Trophoblast cell (in vitro differentiated cells and primary cell): ENCODE measurements at regions not wholly inside any gene's neighbourhood (a gene's known extent, or its start where the extent isn't known, plus 50 kb on each side); places are given as distances from the start of the nearest gene placed in this dataset.

Experiments
- DNase-seq, 2 donors: peaks; one replicate each; pipeline ENCODE4 v3.0.0-alpha.2; 2016
- H2AFZ ChIP-seq: 2 replicates; pipeline ENCODE4 v1.6.1; 2013; ENCODE audit warnings: low read length, moderate library complexity, mild to moderate bottlenecking; ENCODE audit not compliant: insufficient read depth, poor library complexity
- H2AK5ac ChIP-seq: 2 replicates; pipeline ENCODE4 v1.6.1; 2013; ENCODE audit warnings: mild to moderate bottlenecking, low read length
- H2BK120ac ChIP-seq: 2 replicates; pipeline ENCODE4 v1.6.1; 2013; ENCODE audit warnings: low read length, mild to moderate bottlenecking, moderate library complexity; ENCODE audit not compliant: insufficient read depth, poor library complexity
- H2BK12ac ChIP-seq: 2 replicates; pipeline ENCODE4 v1.6.1; 2013; ENCODE audit warnings: mild to moderate bottlenecking, low read length, moderate library complexity
- H2BK5ac ChIP-seq: 2 replicates; pipeline ENCODE4 v1.6.1; 2013; ENCODE audit warnings: low read length, low read depth, moderate library complexity, mild to moderate bottlenecking; ENCODE audit not compliant: poor library complexity
- H3K14ac ChIP-seq: 2 replicates; pipeline ENCODE4 v1.6.1; 2013; ENCODE audit warnings: mild to moderate bottlenecking, low read length
- H3K18ac ChIP-seq: 2 replicates; pipeline ENCODE4 v1.6.1; 2013; ENCODE audit warnings: mild to moderate bottlenecking, low read length
- H3K23ac ChIP-seq: 2 replicates; pipeline ENCODE4 v1.6.1; 2013; ENCODE audit warnings: low read length
- H3K27ac ChIP-seq: 2 replicates; pipeline ENCODE4 v1.5.1; 2013; ENCODE audit warnings: low read depth, mild to moderate bottlenecking, inconsistent platforms, low read length, moderate library complexity
- H3K27me3 ChIP-seq: 2 replicates; pipeline ENCODE4 v1.6.1; 2013; ENCODE audit warnings: inconsistent platforms, mild to moderate bottlenecking, low read length, moderate library complexity; ENCODE audit not compliant: insufficient read depth
- H3K36me3 ChIP-seq, 2 experiments: 1 replicate in 1 of 2; 2 replicates in 1 of 2; pipeline ENCODE4 v1.6.1; 2013; ENCODE audit warnings: low read length in 2 of 2, mild to moderate bottlenecking in 2 of 2, moderate library complexity in 1 of 2; ENCODE audit not compliant: insufficient read depth in 2 of 2, control insufficient read depth in 1 of 2
- H3K4ac ChIP-seq: 2 replicates; pipeline ENCODE4 v1.6.1; 2013; ENCODE audit warnings: low read depth, mild to moderate bottlenecking, low read length, moderate library complexity
- H3K4me1 ChIP-seq, 2 experiments: 1 replicate in 1 of 2; 2 replicates in 1 of 2; pipeline ENCODE4 v1.6.1; 2013; ENCODE audit warnings: low read length in 2 of 2, mild to moderate bottlenecking in 2 of 2, moderate library complexity in 1 of 2; ENCODE audit not compliant: insufficient read depth in 2 of 2, control insufficient read depth in 1 of 2
- H3K4me2 ChIP-seq: 2 replicates; pipeline ENCODE4 v1.6.1; 2013; ENCODE audit warnings: inconsistent platforms, mild to moderate bottlenecking, low read length, moderate library complexity
- H3K4me3 ChIP-seq: 2 replicates; pipeline ENCODE4 v1.5.1; 2013; ENCODE audit warnings: mild to moderate bottlenecking, low read depth, low read length, inconsistent platforms
- H3K79me1 ChIP-seq: one replicate; pipeline ENCODE4 v1.6.1; 2013; ENCODE audit warnings: low read length
- H3K79me2 ChIP-seq: 2 replicates; pipeline ENCODE4 v1.6.1; 2013; ENCODE audit warnings: low read length, mild to moderate bottlenecking; ENCODE audit not compliant: control insufficient read depth, insufficient read depth, poor library complexity
- H3K9ac ChIP-seq: 2 replicates; pipeline ENCODE4 v1.6.1; 2013; ENCODE audit warnings: mild to moderate bottlenecking, low read length
- H3K9me3 ChIP-seq: 2 replicates; pipeline ENCODE4 v1.6.1; 2013; ENCODE audit warnings: low read depth, mild to moderate bottlenecking, control low read depth, inconsistent platforms, low read length; ENCODE audit not compliant: insufficient read depth
- H4K12ac ChIP-seq: 2 replicates; pipeline ENCODE4 v1.6.1; 2013; ENCODE audit warnings: low read depth, mild to moderate bottlenecking, low read length, moderate library complexity
- H4K8ac ChIP-seq: 2 replicates; pipeline ENCODE4 v1.6.1; 2013; ENCODE audit warnings: low read depth, mild to moderate bottlenecking, low read length, moderate library complexity
- H4K91ac ChIP-seq: one replicate; pipeline ENCODE4 v1.6.1; 2013; ENCODE audit warnings: low read depth, mild to moderate bottlenecking, low read length, moderate library complexity
- WGBS: extraction: QIAGEN DNeasy Blood & Tissue Kit; methylation state at CpG from one replicate; pipeline ENCODE4 v1.1.7; 2013; ENCODE audit warnings: missing lambda C conversion rate; ENCODE audit not compliant: insufficient read length, insufficient coverage; ENCODE audit errors: extremely low coverage; 5-methylcytosine and 5-hydroxymethylcytosine counted together

- H3K79me1 ChIP-seq = no peaks in the 10 kb centered on the region
- H4K91ac ChIP-seq = no peak overlapping the region
- H3K4me3 ChIP-seq = no peak overlapping the region
- H3K4me2 ChIP-seq = no peak overlapping the region
- H3K4ac ChIP-seq = no peak overlapping the region
- H3K79me2 ChIP-seq = no peaks in the 10 kb centered on the region
- no peak for DNase-seq
- H2AFZ ChIP-seq = no peak overlapping the region
- H4K12ac ChIP-seq = no peak overlapping the region
- no peak overlapping the region for H3K14ac ChIP-seq
- H3K36me3 ChIP-seq = no peaks in the 10 kb centered on the region
- no peaks in the 10 kb centered on the region for H3K4me1 ChIP-seq
- no peak overlapping the region for H2BK5ac ChIP-seq
- H2BK120ac ChIP-seq = no peak overlapping the region
- H3K23ac ChIP-seq = no peak overlapping the region
- H4K8ac ChIP-seq = no peak overlapping the region
- no peaks in the 10 kb centered on the region for H3K9me3 ChIP-seq
- no peaks in the 10 kb centered on the region for H3K27me3 ChIP-seq
- no peak overlapping the region for H3K27ac ChIP-seq
- WGBS = no CpG with 5 or more reads among the region's 2 CpGs
- no peak overlapping the region for H2BK12ac ChIP-seq
- H3K9ac ChIP-seq = no peak overlapping the region
- no peak overlapping the region for H3K18ac ChIP-seq
- H2AK5ac ChIP-seq = no peak overlapping the region
These were observed 346.2 kb upstream of the MMS22L start for GRCh38 chr6:97629180-97629579.

- H3K4me3 ChIP-seq = no peak overlapping the region
These were observed 347.6 kb upstream of the MMS22L start for GRCh38 chr6:97630604-97631003.

GRCh38 chr6:97632341-97632740 lies 349.3 kb upstream of the MMS22L start:
- no peak overlapping the region for H4K91ac ChIP-seq
- no peak overlapping the region for H3K23ac ChIP-seq
- no peak overlapping the region for H3K9ac ChIP-seq
- DNase-seq = no peak
- H3K9me3 ChIP-seq = no peaks in the 10 kb centered on the region
- H3K79me1 ChIP-seq = no peaks in the 10 kb centered on the region
- H3K14ac ChIP-seq = no peak overlapping the region
- H2AFZ ChIP-seq = no peak overlapping the region
- no peak overlapping the region for H3K4me3 ChIP-seq
- H3K27ac ChIP-seq = no peak overlapping the region
- H3K4me2 ChIP-seq = no peak overlapping the region
- H3K27me3 ChIP-seq = no peaks in the 10 kb centered on the region
- H3K18ac ChIP-seq = no peak overlapping the region
- no peak overlapping the region for H3K4ac ChIP-seq
- H2AK5ac ChIP-seq = no peak overlapping the region
- H4K8ac ChIP-seq = no peak overlapping the region
- H2BK120ac ChIP-seq = no peak overlapping the region
- no peak overlapping the region for H2BK5ac ChIP-seq
- no CpG with 5 or more reads among the region's 1 CpG for WGBS
- no peak overlapping the region for H4K12ac ChIP-seq
- no peaks in the 10 kb centered on the region for H3K36me3 ChIP-seq
- H2BK12ac ChIP-seq = no peak overlapping the region
- H3K79me2 ChIP-seq = no peaks in the 10 kb centered on the region
- no peaks in the 10 kb centered on the region for H3K4me1 ChIP-seq

More at GRCh38 chr6:97630604-97631003, 347.6 kb upstream of the MMS22L start:
- Histone ChIP-seq H4K12ac (no peak overlapping the region), H3K79me1 (no peaks in the 10 kb centered on the region), H3K23ac (no peak overlapping the region), H3K18ac (no peak overlapping the region), H2AK5ac (no peak overlapping the region), H3K79me2 (no peaks in the 10 kb centered on the region), H3K4me1 (no peaks in the 10 kb centered on the region), H4K8ac (no peak overlapping the region), H2AFZ (no peak overlapping the region), H3K4ac (no peak overlapping the region), H3K9ac (no peak overlapping the region), H3K36me3 (no peaks in the 10 kb centered on the region), H2BK12ac (no peak overlapping the region), H3K14ac (no peak overlapping the region), H2BK5ac (no peak overlapping the region), H3K27me3 (no peaks in the 10 kb centered on the region), H2BK120ac (no peak overlapping the region), H3K27ac (no peak overlapping the region), H3K4me2 (no peak overlapping the region), H4K91ac (no peak overlapping the region), H3K9me3 (no peaks in the 10 kb centered on the region)
- WGBS = no CpG with 5 or more reads among the region's 1 CpG
- peak in 1 of 2 donors; percentile 19 for DNase-seq

DNA sequence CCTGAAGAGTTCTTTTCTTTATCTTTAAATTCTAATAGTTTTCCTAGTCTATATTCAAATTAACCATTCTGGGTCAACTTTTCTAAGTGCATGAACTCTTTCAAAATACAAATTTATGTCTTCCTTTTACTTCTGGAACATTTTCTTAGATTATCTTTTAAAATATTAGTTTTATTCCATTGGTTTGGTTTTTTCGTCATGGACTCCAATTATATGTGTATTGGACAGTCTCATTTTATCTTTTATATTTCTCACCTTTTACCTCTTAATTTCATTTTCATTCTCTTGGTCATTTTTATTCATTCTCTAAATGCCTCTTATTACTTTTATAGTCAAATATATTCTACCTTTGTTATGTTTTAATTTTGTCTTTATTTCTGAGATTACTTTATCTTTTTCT lies 356.7 kb upstream of the MMS22L start:
- H3K9ac ChIP-seq = no peak overlapping the region
- no peak overlapping the region for H3K27ac ChIP-seq
- no peak overlapping the region for H4K8ac ChIP-seq
- no peak overlapping the region for H2BK120ac ChIP-seq
- no peaks in the 10 kb centered on the region for H3K79me2 ChIP-seq
- H2BK5ac ChIP-seq = no peak overlapping the region
- H3K4me3 ChIP-seq = no peak overlapping the region
- H3K79me1 ChIP-seq = no peaks in the 10 kb centered on the region
- no peak overlapping the region for H3K4ac ChIP-seq
- no peaks in the 10 kb centered on the region for H3K9me3 ChIP-seq
- no peak overlapping the region for H4K91ac ChIP-seq
- no CpG with 5 or more reads among the region's 1 CpG for WGBS
- H3K14ac ChIP-seq = no peak overlapping the region
- H3K4me1 ChIP-seq = no peaks in the 10 kb centered on the region
- no peak overlapping the region for H2AK5ac ChIP-seq
- DNase-seq = no peak
- H3K27me3 ChIP-seq = no peaks in the 10 kb centered on the region
- no peak overlapping the region for H2BK12ac ChIP-seq
- no peak overlapping the region for H3K4me2 ChIP-seq
- H2AFZ ChIP-seq = no peak overlapping the region
- no peaks in the 10 kb centered on the region for H3K36me3 ChIP-seq
- no peak overlapping the region for H3K23ac ChIP-seq
- H4K12ac ChIP-seq = no peak overlapping the region
- H3K18ac ChIP-seq = no peak overlapping the region
